ENCODE measurements at regions not wholly inside any gene's neighbourhood (a gene's known extent, or its start where the extent isn't known, plus 50 kb on each side); places are given as distances from the start of the nearest gene placed in this dataset.
"Not testable (repeated sequence)": the region's sequence is repeated elsewhere in the genome, so short reads cannot be mapped to it uniquely, and the experiment has no call there.

GRCh38 chr1:187714470-187714869, 885.7 kb downstream of the PLA2G4A start:
- no peaks in the 10 kb centered on the region for H3K9me3 Mint-ChIP-seq
- no peaks in the 10 kb centered on the region for H3K4me1 Mint-ChIP-seq
- H3K27ac Mint-ChIP-seq = no peak overlapping the region
- no peak overlapping the region for H3K4me3 Mint-ChIP-seq
- H3K36me3 Mint-ChIP-seq (ENCODE audit: low read depth) = no peaks in the 10 kb centered on the region
- intact Hi-C loops (cut with micrococcal nuclease) = no loop called here
- no peaks in the 10 kb centered on the region for H3K27me3 Mint-ChIP-seq
- no peak for DNase-seq

GRCh38 chr1:187715483-187715882, 886.7 kb downstream of the PLA2G4A start:
- intact Hi-C loops (cut with micrococcal nuclease) = no loop called here
- DNase-seq = no peak

GRCh38 chr1:187716160-187716559, 887.4 kb downstream of the PLA2G4A start:
- no peaks in the 10 kb centered on the region for H3K9me3 Mint-ChIP-seq
- H3K36me3 Mint-ChIP-seq (ENCODE audit: low read depth) = no peaks in the 10 kb centered on the region
- intact Hi-C loops (cut with micrococcal nuclease) = no loop called here
- H3K4me3 Mint-ChIP-seq = no peak overlapping the region
- H3K4me1 Mint-ChIP-seq = no peaks in the 10 kb centered on the region
- DNase-seq = no peak
- no peaks in the 10 kb centered on the region for H3K27me3 Mint-ChIP-seq
- no peak overlapping the region for H3K27ac Mint-ChIP-seq

More at GRCh38 chr1:187715483-187715882, 886.7 kb downstream of the PLA2G4A start:
- no peaks in the 10 kb centered on the region for H3K4me1 Mint-ChIP-seq
- H3K36me3 Mint-ChIP-seq (ENCODE audit: low read depth) = no peaks in the 10 kb centered on the region
- H3K4me3 Mint-ChIP-seq = no peak overlapping the region
- no peaks in the 10 kb centered on the region for H3K27me3 Mint-ChIP-seq
- H3K27ac Mint-ChIP-seq = no peak overlapping the region
- H3K9me3 Mint-ChIP-seq = no peaks in the 10 kb centered on the region

DNA sequence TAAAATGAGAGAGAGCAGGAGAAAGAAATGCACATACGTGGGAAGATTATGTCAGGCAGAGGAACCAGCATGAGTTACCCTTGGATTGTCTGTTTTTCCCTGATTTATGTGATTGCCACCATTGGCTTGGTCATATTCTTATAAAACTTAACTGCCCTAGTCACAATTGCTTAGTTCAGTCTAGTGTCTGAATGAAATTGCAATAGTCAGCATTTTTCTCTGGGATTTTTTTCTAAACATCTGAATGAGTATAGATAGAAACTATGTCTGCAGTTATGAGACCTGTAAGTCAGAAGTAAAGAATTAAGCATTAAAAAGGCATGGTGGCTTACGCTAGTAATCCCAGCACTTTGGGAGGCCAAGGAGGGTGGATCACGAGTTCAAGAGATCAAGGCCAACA, 889.8 kb downstream of the PLA2G4A start:
- H3K4me3 Mint-ChIP-seq = no peak overlapping the region
- H3K27ac Mint-ChIP-seq = no peak overlapping the region

DNA sequence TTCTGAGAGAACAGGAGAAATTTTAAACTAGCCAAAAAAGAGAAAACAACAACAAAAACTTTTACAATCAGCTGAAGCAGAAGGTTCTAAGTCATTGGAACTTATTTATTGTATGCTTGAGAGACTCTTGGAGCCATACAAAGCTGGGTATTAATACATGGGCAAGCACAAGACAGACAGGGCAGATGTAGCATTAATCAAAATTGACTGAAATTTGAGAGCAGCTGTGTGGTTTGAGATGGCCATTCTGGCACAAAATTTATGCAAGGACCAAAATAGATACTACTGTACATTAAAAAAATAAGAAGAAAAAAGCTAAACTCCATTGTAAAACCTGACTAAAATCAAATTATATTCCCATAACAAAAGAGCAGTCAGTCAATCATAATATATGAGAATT, 892.5 kb downstream of the PLA2G4A start:
- H3K4me3 Mint-ChIP-seq = no peak overlapping the region
- no peaks in the 10 kb centered on the region for H3K27me3 Mint-ChIP-seq
- no peaks in the 10 kb centered on the region for H3K9me3 Mint-ChIP-seq
- no peak overlapping the region for H3K27ac Mint-ChIP-seq
- H3K4me1 Mint-ChIP-seq = no peaks in the 10 kb centered on the region
- intact Hi-C loops (cut with micrococcal nuclease) = no loop called here
- no peaks in the 10 kb centered on the region for H3K36me3 Mint-ChIP-seq (ENCODE audit: low read depth)
- DNase-seq = no peak

More for the DNA sequence above, 889.8 kb downstream of the PLA2G4A start:
- Mint-ChIP-seq H3K36me3 (ENCODE audit: low read depth) (no peaks in the 10 kb centered on the region), H3K4me1 (no peaks in the 10 kb centered on the region), H3K27me3 (no peaks in the 10 kb centered on the region), H3K9me3 (no peaks in the 10 kb centered on the region)
- intact Hi-C loops (cut with micrococcal nuclease) = no loop called here
- no peak for DNase-seq

DNA sequence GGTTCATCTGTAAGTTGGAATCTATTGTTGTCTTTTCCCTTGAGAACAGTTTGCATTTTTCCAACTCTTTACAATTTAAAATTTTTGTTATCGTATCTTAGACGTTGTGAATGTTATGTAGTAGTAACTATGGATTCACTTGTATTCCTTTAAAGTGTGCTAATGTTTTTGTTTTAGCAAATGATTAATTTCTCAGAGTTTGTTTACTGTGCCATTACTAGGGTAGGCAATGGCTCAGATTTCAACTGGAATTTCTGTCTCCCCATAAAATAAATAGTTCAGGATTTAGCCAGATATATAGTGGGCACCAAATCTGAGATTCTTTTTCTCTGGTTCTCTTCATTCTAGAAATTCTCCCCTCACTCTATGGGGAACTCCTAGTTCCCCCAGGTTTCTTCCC, 896.5 kb downstream of the PLA2G4A start:
- H3K36me3 Mint-ChIP-seq (ENCODE audit: low read depth) = no peaks in the 10 kb centered on the region
- H3K4me1 Mint-ChIP-seq = no peaks in the 10 kb centered on the region
- no peak for DNase-seq
- no peaks in the 10 kb centered on the region for H3K27me3 Mint-ChIP-seq
- no peak overlapping the region for H3K27ac Mint-ChIP-seq
- no peak overlapping the region for H3K4me3 Mint-ChIP-seq
- intact Hi-C loops (cut with micrococcal nuclease) = no loop called here
- H3K9me3 Mint-ChIP-seq = no peaks in the 10 kb centered on the region

- Mint-ChIP-seq H3K27ac (no peak overlapping the region), H3K36me3 (ENCODE audit: low read depth) (no peaks in the 10 kb centered on the region), H3K27me3 (no peaks in the 10 kb centered on the region), H3K4me1 (no peaks in the 10 kb centered on the region), H3K9me3 (no peaks in the 10 kb centered on the region), H3K4me3 (no peak overlapping the region)
- no peak for DNase-seq
- intact Hi-C loops (cut with micrococcal nuclease) = no loop called here
Measured at GRCh38 chr1:187733232-187733631, 904.5 kb downstream of the PLA2G4A start.

DNA sequence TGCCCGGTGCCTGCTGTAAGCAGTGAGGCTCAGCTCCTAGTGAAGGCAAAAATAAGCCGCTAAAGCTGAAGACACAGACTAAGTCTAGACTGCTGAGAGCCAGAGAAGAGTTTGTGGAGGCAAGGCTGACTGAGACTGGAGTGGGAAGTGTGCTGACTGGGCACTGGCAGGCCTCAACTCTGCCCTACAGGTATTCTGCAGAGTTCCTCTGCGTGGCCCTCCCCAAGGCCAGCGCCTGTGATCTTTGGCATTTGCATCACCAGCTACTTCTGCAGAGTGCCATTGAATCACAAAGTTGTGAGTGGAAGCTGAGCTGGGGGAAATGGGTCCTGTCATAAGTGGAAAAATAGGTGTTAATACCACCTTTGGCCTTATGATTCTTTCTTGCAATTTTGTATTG, 905.7 kb downstream of the PLA2G4A start:
- no peak for DNase-seq
- no peak overlapping the region for H3K4me3 Mint-ChIP-seq
- no peak overlapping the region for H3K27ac Mint-ChIP-seq
- H3K9me3 Mint-ChIP-seq = no peaks in the 10 kb centered on the region
- no peaks in the 10 kb centered on the region for H3K36me3 Mint-ChIP-seq (ENCODE audit: low read depth)
- intact Hi-C loops (cut with micrococcal nuclease) = no loop called here
- H3K27me3 Mint-ChIP-seq = no peaks in the 10 kb centered on the region
- no peaks in the 10 kb centered on the region for H3K4me1 Mint-ChIP-seq

- Mint-ChIP-seq H3K27me3 (no peaks in the 10 kb centered on the region), H3K36me3 (ENCODE audit: low read depth) (no peaks in the 10 kb centered on the region), H3K4me3 (no peak overlapping the region), H3K9me3 (no peaks in the 10 kb centered on the region), H3K27ac (no peak overlapping the region), H3K4me1 (no peaks in the 10 kb centered on the region)
- DNase-seq = no peak
- intact Hi-C loops (cut with micrococcal nuclease) = no loop called here
Measured at GRCh38 chr1:187744665-187745064, 915.9 kb downstream of the PLA2G4A start.

GRCh38 chr1:187755536-187755935, 926.8 kb downstream of the PLA2G4A start:
- Mint-ChIP-seq H3K4me3 (no peak overlapping the region), H3K27me3 (no peaks in the 10 kb centered on the region), H3K4me1 (no peaks in the 10 kb centered on the region), H3K9me3 (no peaks in the 10 kb centered on the region), H3K36me3 (ENCODE audit: low read depth) (no peaks in the 10 kb centered on the region), H3K27ac (no peak overlapping the region)
- DNase-seq = no peak
- intact Hi-C loops (cut with micrococcal nuclease) = no loop called here

DNA sequence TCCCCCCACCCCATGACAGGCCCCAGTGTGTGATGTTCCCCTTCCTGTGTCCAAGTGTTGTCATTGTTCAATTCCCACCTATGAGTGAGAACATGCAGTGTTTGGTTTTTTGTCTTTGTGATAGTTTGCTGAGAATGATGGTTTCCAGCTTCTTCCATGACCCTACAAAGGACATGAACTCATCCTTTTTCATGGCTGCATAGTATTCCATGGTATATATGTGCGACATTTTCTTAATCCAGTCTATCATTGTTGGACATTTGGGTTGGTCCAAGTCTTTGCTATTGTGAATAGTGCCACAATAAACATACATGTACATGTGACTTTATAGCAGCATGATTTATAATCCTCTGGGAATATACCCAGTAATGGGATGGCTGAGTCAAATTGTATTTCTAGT, 927.9 kb downstream of the PLA2G4A start:
- H3K27me3 Mint-ChIP-seq; H3K9me3 Mint-ChIP-seq; DNase-seq; H3K27ac Mint-ChIP-seq; H3K4me3 Mint-ChIP-seq; H3K4me1 Mint-ChIP-seq; H3K36me3 Mint-ChIP-seq (ENCODE audit: low read depth); intact Hi-C loops (cut with micrococcal nuclease): not testable (repeated sequence)

DNA sequence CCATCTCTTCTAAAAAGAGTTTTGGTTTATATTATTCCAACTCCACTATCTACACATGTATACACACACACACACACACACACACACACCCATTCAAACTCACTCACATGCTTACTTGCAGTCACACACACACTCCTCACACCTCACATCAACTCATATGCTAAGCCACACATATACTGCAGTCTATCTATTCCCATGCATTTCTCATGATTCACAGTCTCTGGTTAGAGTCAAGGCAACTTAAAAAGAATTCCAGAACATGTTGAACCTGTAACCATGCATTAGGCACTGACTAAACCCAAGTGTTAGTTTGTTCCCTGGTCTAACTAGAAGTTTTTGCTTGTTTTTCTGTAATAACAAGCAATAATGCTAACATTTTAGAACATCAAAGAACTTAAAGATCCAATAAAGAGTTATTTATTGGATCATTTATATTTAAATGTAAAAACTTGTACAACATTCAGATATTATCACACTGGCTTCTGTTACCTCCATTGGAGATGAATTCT, 931.1 kb downstream of the PLA2G4A start:
- H3K4me1 Mint-ChIP-seq = no peaks in the 10 kb centered on the region
- no peaks in the 10 kb centered on the region for H3K9me3 Mint-ChIP-seq
- no peaks in the 10 kb centered on the region for H3K27me3 Mint-ChIP-seq
- H3K27ac Mint-ChIP-seq = no peak overlapping the region
- H3K36me3 Mint-ChIP-seq (ENCODE audit: low read depth) = no peaks in the 10 kb centered on the region
- no peak for DNase-seq
- intact Hi-C loops (cut with micrococcal nuclease) = no loop called here
- H3K4me3 Mint-ChIP-seq = no peak overlapping the region

DNA sequence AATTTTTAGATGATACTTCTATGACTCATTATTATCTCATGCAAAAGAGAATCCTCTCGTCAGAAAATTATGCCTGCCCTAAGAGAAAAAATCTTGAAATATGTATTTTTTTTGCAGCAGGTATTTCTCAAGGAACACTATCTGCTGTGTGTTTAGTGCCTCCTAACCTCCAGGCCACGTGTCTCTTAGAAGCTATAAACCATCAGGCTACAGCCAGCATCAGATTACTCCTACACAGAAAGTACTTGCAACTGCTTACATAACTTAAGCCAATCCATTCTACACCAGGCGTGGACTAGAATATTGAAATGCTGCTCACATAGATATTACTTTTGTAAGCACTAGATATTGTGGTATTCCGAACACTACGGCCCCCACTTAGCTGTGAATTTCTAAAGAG, 933.4 kb downstream of the PLA2G4A start:
- Mint-ChIP-seq H3K27ac (no peak overlapping the region), H3K9me3 (peaks cover 4% of the 10 kb centered on the region), H3K4me3 (no peak overlapping the region), H3K27me3 (no peaks in the 10 kb centered on the region), H3K4me1 (no peaks in the 10 kb centered on the region), H3K36me3 (ENCODE audit: low read depth) (no peaks in the 10 kb centered on the region)
- intact Hi-C loops (cut with micrococcal nuclease) = no loop called here
- DNase-seq = no peak

GRCh38 chr1:187763465-187763864, 934.7 kb downstream of the PLA2G4A start:
- no peak for DNase-seq
- H3K27ac Mint-ChIP-seq = no peak overlapping the region
- H3K9me3 Mint-ChIP-seq = peaks cover 4% of the 10 kb centered on the region
- H3K27me3 Mint-ChIP-seq = no peaks in the 10 kb centered on the region
- no peak overlapping the region for H3K4me3 Mint-ChIP-seq
- intact Hi-C loops (cut with micrococcal nuclease) = no loop called here
- H3K36me3 Mint-ChIP-seq (ENCODE audit: low read depth) = no peaks in the 10 kb centered on the region
- no peaks in the 10 kb centered on the region for H3K4me1 Mint-ChIP-seq

DNA sequence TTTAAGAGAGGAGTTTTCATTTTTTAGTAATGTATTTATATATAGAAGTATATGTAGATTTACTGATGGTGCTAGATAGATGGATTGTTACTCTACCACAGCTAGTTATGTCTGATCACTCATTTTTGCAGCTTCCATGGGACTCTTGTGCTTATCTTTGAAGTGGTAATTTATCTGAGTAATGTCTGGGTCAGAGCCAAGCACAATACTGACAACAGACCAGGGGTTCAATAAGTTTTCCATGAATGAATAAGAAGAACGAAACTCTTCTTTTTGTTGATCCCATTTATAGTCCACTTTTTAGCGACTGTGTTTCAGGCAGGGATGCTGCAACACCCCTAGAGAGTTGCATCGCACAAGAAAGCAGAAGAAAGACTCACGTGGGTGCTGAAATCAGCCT, 935.2 kb downstream of the PLA2G4A start:
- Mint-ChIP-seq H3K4me1 (no peaks in the 10 kb centered on the region), H3K4me3 (no peak overlapping the region), H3K36me3 (ENCODE audit: low read depth) (no peaks in the 10 kb centered on the region), H3K9me3 (peaks cover 4% of the 10 kb centered on the region), H3K27me3 (no peaks in the 10 kb centered on the region), H3K27ac (no peak overlapping the region)
- intact Hi-C loops (cut with micrococcal nuclease) = no loop called here
- DNase-seq = no peak
